Thoracic aorta (tissue), 2 donors: ENCODE measurements at regions not wholly inside any gene's neighbourhood (a gene's known extent, or its start where the extent isn't known, plus 50 kb on each side); places are given as distances from the start of the nearest gene placed in this dataset.

Experiments used
- ATAC-seq: fragments of 150-250 bp; one replicate; pipeline ENCODE4 v1.8.0; 2017; ENCODE audit warnings: low read depth; ENCODE audit not compliant: insufficient number of reproducible peaks, low FRiP score
- DNase-seq: peaks from one replicate; pipeline ENCODE4 v3.0.0-alpha.2; 2020; ENCODE audit warnings: low spot score
- H3K27ac ChIP-seq, 2 donors: fragments of 200-600 bp; sonication (generic); 1 replicate in 1 of 2; 2 replicates in 1 of 2; pipeline ENCODE4 v1.5.1; 2016; ENCODE audit warnings: mild to moderate bottlenecking in 2 of 2, moderate library complexity in 2 of 2
- H3K27me3 ChIP-seq: fragments of 200-600 bp; sonication (generic); replicated peaks from 2 replicates; pipeline ENCODE4 v1.6.0; 2016; ENCODE audit warnings: mild to moderate bottlenecking; ENCODE audit not compliant: insufficient read depth
- H3K36me3 ChIP-seq: fragments of 200-600 bp; sonication (generic); one replicate; pipeline ENCODE4 v1.5.1; 2016
- H3K4me1 ChIP-seq, 2 donors: fragments of 200-600 bp; sonication (generic); 1 replicate in 1 of 2; 2 replicates in 1 of 2; pipeline versions ENCODE4 v1.5.1 to v1.6.0; 2016; ENCODE audit warnings: low read depth in 2 of 2, mild to moderate bottlenecking in 1 of 2; ENCODE audit not compliant: control insufficient read depth in 1 of 2
- H3K4me3 ChIP-seq: fragments of 200-600 bp; sonication (generic); 2 replicates; pipeline ENCODE4 v1.5.1; 2016; ENCODE audit warnings: mild to moderate bottlenecking
- H3K9me3 ChIP-seq: fragments of 200-600 bp; sonication (generic); 2 replicates; pipeline ENCODE4 v1.5.1; 2016
- TF ChIP-seq, protein P1 (sequence below): fragments of 200-600 bp; sonication (generic); IDR thresholded peaks from one replicate; pipeline ENCODE4 v1.5.1; 2019; ENCODE audit warnings: antibody characterized with exemption

GRCh38 chr7:25319707-25320106, 91.4 kb upstream of the NPVF start:
- H3K27me3 ChIP-seq, result no peaks in the 10 kb centered on the region
- no peak overlapping the region for H3K4me3 ChIP-seq
- H3K9me3 ChIP-seq, result no peaks in the 10 kb centered on the region
- no peak for ATAC-seq
- H3K4me1 ChIP-seq, result no peaks in the 10 kb centered on the region
- H3K36me3 ChIP-seq, result no peaks in the 10 kb centered on the region
- TF ChIP-seq, protein P1, sequence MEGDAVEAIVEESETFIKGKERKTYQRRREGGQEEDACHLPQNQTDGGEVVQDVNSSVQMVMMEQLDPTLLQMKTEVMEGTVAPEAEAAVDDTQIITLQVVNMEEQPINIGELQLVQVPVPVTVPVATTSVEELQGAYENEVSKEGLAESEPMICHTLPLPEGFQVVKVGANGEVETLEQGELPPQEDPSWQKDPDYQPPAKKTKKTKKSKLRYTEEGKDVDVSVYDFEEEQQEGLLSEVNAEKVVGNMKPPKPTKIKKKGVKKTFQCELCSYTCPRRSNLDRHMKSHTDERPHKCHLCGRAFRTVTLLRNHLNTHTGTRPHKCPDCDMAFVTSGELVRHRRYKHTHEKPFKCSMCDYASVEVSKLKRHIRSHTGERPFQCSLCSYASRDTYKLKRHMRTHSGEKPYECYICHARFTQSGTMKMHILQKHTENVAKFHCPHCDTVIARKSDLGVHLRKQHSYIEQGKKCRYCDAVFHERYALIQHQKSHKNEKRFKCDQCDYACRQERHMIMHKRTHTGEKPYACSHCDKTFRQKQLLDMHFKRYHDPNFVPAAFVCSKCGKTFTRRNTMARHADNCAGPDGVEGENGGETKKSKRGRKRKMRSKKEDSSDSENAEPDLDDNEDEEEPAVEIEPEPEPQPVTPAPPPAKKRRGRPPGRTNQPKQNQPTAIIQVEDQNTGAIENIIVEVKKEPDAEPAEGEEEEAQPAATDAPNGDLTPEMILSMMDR, result no peak
- H3K27ac ChIP-seq, result no peak overlapping the region
- DNase-seq, result no peak

DNA sequence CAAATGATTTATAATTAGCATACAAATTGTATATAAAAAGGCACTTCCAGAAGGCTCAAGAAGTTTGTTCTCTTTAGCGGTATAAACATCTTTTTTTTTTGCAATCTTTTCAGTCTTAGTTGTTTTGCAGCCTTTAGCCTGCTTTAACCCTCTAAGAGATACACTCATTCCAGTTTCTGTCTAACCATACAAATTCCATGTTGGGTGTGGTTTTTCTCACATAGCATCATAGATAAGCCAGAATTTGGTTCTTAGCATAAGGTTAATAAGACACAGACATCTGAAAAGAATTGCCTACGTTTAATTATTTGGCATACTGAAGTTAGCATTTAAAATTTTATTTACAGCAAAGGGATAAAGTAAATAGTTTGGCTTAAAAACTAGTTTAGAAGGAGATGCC, 92.5 kb upstream of the NPVF start:
- no peak for DNase-seq
- H3K4me3 ChIP-seq, result no peak overlapping the region
- no peaks in the 10 kb centered on the region for H3K4me1 ChIP-seq
- H3K36me3 ChIP-seq, result no peaks in the 10 kb centered on the region
- no peaks in the 10 kb centered on the region for H3K27me3 ChIP-seq
- TF ChIP-seq, protein P1, result no peak
- H3K27ac ChIP-seq, result no peak overlapping the region
- no peaks in the 10 kb centered on the region for H3K9me3 ChIP-seq
- no peak for ATAC-seq

- no peaks in the 10 kb centered on the region for H3K27me3 ChIP-seq
- H3K9me3 ChIP-seq, result no peaks in the 10 kb centered on the region
- no peak for ATAC-seq
- no peak overlapping the region for H3K27ac ChIP-seq
- TF ChIP-seq, protein P1, result no peak
- no peak overlapping the region for H3K4me3 ChIP-seq
- H3K36me3 ChIP-seq, result no peaks in the 10 kb centered on the region
- no peak for DNase-seq
- H3K4me1 ChIP-seq, result no peaks in the 10 kb centered on the region
Observed at GRCh38 chr7:25321424-25321823, 93.1 kb upstream of the NPVF start.

GRCh38 chr7:25322473-25322872, 94.2 kb upstream of the NPVF start:
- Histone ChIP-seq H3K27ac (no peak overlapping the region), H3K36me3 (no peaks in the 10 kb centered on the region), H3K27me3 (no peaks in the 10 kb centered on the region), H3K4me1 (no peaks in the 10 kb centered on the region), H3K9me3 (no peaks in the 10 kb centered on the region), H3K4me3 (no peak overlapping the region)
- TF ChIP-seq, protein P1, result no peak
- DNase-seq (no peak), ATAC-seq (no peak)

DNA sequence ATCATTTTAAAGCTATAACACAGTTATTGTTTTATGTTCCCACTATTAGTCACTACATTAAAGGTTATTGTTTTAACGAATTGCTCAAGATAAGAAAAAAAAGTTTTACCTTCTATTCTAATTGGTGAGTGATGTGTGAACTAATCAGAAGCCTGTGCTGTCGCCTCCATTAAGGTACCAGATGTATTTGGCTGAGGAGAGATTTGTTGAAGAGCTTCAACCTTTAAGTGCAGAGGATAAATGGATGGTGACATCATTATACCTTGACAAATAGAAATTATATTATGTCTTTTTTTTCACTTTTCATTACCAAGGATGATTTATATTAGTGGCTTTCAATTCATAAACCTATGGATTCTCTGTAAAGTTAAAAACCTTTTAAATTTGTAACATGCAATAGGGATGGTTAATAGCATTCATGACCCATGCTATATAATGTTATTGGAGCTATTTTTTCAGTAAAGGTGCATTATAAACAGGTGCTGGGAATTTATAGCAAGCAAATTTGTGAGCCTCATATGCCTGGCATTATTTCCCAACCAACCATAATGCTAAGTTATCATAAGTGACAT, 97.0 kb upstream of the NPVF start:
- Histone ChIP-seq H3K36me3 (no peaks in the 10 kb centered on the region), H3K4me1 (no peaks in the 10 kb centered on the region), H3K27ac (no peak overlapping the region), H3K27me3 (no peaks in the 10 kb centered on the region), H3K9me3 (no peaks in the 10 kb centered on the region), H3K4me3 (no peak overlapping the region)
- no peak for DNase-seq
- TF ChIP-seq, protein P1, result no peak
- no peak for ATAC-seq
